NAMALWA (cell line): ENCODE measurements at regions not wholly inside any gene's neighbourhood (a gene's known extent, or its start where the extent isn't known, plus 50 kb on each side); places are given as distances from the start of the nearest gene placed in this dataset.

Experiments
- DNase-seq: peaks from one replicate; pipeline ENCODE4 v3.0.0-alpha.2; 2015; ENCODE audit warnings: low spot score

DNA sequence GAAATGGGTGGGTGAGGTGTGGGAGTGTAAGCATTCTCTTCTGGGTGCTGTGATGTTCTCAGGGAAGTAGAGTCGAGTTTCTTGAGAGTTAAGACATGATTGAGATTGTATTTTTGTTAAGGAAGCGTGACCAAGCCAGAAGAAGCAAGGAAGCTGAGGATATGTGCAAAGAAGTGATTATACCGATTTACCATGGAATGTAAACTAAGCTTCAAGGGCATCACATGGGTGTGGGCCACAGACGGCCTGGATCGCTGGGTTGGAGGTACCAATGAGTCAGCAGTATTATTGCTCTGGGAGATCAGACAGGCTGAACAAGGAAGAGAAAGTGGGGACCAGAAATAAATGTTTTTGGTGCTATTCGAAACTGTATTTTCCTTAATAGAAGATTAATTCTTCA, 184.1 kb upstream of the GMDS start:
- DNase-seq, result no peak

GRCh38 chr6:2429032-2429431, 183.6 kb upstream of the GMDS start:
- no peak for DNase-seq

- no peak for DNase-seq
Measured at GRCh38 chr6:2426561-2427340, 181.3 kb upstream of the GMDS start.

DNA sequence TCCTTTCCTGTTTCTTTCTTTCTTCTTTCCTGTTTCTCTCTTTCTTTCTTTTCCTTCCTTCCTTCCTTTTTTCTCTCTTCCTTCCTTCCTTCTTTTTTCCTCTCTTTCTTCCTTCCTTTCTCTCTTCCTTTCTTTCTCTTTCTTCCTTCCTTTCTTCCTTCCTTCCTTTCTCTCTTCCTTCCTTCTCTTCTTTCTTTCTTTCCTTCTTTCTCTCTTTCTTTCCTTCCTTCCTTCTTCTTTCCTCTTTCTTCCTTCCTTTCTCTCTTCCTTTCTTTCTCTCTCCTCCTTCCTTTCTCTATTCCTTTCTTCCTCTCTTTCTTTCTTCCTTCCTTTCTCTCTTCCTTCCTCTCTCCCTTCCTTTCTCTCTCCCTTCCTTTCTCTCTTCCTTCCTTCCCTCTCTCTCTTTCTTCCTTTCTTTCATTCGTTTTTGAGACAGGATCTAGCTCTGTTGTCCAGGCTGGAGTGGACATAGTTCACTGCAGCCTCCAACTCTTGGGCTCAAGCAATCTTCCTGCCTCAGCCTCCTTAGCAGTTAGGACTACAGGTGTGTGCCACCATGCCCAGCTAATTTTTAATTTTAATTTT, 170.8 kb upstream of the GMDS start:
- DNase-seq, result no peak

GRCh38 chr6:2414885-2415547, 169.6 kb upstream of the GMDS start:
- no peak for DNase-seq

DNA sequence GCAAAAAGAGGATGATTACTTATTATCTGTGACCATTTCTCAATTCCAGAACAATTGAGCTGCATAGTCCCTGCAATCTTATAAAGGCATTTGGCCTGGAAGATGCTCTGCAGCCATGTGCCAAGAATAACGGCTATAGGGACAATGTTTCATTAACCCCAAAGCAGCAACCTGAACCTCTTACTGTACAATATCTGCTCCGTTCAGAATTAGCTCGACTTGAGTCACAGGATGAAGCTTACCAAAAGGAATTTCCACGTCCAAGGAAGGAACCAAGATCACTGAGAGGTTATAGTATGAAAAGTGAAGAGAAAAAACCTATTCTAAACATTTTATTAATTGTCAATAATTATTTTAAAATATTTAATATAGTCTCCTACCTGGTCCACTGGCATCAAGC, 167.3 kb upstream of the GMDS start:
- DNase-seq, result no peak

- DNase-seq, result no peak
Measured at GRCh38 chr6:2410656-2411380, 165.4 kb upstream of the GMDS start.

- no peak for DNase-seq
Measured at GRCh38 chr6:2407525-2407924, 162.1 kb upstream of the GMDS start.

DNA sequence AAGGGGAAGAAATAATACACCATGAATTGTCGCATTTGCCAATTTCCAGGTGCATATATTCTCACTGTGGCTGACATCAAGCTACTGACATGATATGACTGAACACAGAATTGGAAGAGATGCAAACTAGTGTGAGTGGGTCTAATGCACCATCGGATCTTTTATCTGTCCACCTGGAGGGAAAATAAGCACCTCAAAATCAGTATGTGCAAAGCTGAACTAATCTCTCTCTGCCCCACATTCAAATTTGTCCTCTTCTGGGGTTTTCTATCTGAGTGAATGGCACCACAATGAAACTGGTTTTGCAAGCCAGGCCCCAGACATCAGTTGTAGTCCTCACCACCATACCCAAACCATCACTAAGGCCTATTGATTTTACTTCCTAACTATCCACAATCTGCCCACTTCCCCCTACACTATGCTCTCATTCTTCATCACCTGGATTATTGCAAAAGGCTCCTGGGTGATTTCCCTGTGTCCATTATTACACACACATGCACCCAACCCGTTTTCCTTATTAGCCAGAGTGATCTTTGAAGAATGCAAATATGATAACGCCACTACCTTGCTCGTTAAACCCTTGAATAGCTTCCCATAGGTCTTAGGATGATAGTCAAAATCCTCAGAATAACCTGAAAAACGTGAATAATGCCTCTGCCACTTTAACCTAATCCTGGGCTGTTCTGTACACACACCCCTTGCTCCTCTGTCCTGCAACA, 159.0 kb upstream of the GMDS start:
- no peak for DNase-seq

- no peak for DNase-seq
Measured at GRCh38 chr6:2403546-2403945, 158.1 kb upstream of the GMDS start.

- no peak for DNase-seq
Measured at GRCh38 chr6:2396846-2397630, 151.6 kb upstream of the GMDS start.

GRCh38 chr6:2396042-2396657, 150.7 kb upstream of the GMDS start:
- no peak for DNase-seq

- DNase-seq, result no peak
Measured at GRCh38 chr6:2388554-2389324, 143.3 kb upstream of the GMDS start.

- DNase-seq, result no peak
Measured at GRCh38 chr6:2387445-2387844, 142.0 kb upstream of the GMDS start.

GRCh38 chr6:2385471-2385983, 140.1 kb upstream of the GMDS start:
- no peak for DNase-seq

DNA sequence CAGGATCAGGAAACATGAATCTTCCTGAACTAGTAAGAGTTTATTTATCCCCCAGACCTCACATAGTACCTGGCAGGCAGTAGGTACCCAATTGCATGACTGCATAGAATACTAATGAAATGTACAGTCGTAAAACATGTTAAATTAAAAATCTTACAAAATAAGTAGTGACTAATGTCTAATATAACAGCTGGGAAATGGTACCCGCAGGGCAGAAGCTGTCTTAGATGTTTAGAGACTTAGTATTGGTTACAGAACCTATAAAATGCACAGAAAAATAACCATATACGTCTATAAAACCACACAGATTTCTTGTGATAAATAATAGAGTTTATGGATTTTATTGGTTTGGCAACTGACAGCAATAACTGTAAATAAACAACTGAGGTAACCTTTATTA, 139.1 kb upstream of the GMDS start:
- no peak for DNase-seq

DNA sequence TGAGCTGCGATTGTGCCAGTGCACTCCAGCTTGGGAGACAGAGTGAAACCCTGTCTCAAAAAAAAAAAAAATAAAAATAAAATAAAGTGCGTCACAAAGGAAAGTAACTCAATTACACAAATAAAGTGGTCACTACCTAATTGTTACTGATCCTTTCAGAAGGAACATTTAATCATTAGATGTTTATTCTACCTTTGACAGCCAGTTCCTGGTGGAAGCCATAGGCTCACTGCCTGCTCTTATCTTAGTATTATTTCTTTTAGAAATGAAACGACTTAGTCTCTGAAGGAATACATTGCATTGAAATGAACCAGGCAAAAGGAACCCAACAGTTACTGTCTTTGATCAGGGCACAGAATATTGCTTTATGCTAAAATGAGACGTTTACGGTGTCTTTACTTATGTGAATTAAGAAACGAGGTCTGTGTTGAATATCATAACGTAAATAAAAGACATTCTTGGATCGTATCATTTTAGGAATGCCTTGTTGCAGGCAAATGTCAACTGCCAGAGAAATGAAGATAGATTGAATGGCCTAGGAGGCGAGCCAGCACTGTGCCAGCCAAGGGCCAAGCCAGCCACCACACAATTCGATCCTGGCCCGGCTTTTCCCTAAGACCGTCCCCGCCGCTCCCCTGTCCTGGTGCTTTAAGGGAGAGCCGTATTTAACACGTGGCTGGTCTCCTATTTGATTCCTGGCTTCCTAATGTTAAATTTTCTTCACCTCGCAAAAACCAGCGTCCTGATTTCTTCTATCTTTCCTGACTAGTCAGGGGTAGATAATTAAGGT, 136.7 kb upstream of the GMDS start:
- no peak for DNase-seq

GRCh38 chr6:2378891-2379652, 133.7 kb upstream of the GMDS start:
- no peak for DNase-seq
